B cell (primary cell): ENCODE measurements at regions not wholly inside any gene's neighbourhood (a gene's known extent, or its start where the extent isn't known, plus 50 kb on each side); places are given as distances from the start of the nearest gene placed in this dataset.

Source experiments
- EZH2 ChIP-seq: IDR thresholded peaks from 2 replicates; pipeline ENCODE4 v1.6.1; 2012; ENCODE audit warnings: borderline replicate concordance, low read depth, mild to moderate bottlenecking, moderate library complexity, low read length; ENCODE audit not compliant: insufficient read depth, poor library complexity, severe bottlenecking
- TF ChIP-seq, protein P1 (sequence below): fragments of 200-600 bp; IDR thresholded peaks from one replicate; pipeline ENCODE4 v1.8.0; 2022; ENCODE audit warnings: antibody characterized with exemption, mild to moderate bottlenecking

DNA sequence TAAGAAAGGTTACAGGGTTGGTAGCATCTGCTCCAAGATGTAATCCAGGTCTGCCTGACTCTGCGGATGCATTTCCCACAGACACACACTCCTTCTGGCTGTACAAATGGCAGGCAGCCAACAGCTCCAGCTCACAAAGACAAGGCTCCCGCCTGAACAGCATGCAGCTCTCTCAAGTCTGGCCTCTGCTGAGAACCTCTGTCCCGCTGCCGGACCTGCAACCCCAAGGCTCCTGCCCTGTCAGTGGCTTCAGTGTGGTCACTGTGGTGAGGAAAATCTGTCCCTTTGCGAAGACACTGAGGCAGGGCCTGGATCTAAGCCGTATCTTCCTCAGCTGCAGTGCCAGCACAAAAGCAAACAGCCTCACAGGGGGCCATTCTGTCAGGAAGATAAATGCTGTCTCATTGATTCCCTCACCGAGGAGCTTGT lies 469.3 kb upstream of the MEX3C start:
- TF ChIP-seq, protein P1, sequence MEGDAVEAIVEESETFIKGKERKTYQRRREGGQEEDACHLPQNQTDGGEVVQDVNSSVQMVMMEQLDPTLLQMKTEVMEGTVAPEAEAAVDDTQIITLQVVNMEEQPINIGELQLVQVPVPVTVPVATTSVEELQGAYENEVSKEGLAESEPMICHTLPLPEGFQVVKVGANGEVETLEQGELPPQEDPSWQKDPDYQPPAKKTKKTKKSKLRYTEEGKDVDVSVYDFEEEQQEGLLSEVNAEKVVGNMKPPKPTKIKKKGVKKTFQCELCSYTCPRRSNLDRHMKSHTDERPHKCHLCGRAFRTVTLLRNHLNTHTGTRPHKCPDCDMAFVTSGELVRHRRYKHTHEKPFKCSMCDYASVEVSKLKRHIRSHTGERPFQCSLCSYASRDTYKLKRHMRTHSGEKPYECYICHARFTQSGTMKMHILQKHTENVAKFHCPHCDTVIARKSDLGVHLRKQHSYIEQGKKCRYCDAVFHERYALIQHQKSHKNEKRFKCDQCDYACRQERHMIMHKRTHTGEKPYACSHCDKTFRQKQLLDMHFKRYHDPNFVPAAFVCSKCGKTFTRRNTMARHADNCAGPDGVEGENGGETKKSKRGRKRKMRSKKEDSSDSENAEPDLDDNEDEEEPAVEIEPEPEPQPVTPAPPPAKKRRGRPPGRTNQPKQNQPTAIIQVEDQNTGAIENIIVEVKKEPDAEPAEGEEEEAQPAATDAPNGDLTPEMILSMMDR: no peak
- no peak for TF ChIP-seq EZH2
